ENCODE measurements at regions not wholly inside any gene's neighbourhood (a gene's known extent, or its start where the extent isn't known, plus 50 kb on each side); places are given as distances from the start of the nearest gene placed in this dataset.

DNA sequence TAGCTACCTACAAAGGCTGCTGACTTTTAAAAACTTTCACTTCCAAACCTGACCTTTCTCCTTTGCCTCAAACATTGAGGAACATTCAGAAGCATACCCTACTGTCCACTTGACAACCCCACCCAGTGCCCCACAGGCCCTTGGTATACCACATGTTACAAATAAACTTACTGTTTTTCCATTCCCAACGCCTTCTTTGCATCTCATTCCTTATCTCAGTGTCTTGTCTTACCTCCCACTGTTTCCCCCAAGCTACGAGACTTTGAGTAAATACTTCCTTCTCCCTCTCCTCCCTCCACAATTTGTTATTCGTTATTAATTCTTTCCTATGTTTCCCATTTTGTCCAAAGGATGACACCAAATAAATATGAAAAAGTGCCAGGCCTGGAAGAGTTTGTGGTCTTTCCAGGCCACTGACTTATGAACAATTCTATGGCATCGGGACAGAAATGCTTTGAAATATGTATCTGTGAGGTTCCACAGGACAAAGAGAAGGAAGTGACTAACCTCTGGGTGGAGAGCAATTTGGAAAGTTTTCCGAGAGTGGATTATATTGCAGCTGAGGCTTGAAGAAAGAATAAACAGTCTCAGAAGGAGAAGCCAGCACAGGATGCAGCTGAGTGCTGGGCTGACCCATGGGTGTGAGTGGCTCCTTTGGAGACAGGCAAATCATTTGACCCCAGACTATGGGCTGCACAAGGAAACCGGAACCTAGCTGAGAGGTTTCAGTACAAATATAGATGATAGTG lies 409.0 kb downstream of the LPIN1 start:
- intact Hi-C loops (cut with DNase I), result no loop called here
- peaks cover 11% of the 10 kb centered on the region for H3K4me1 ChIP-seq
- no peaks in the 10 kb centered on the region for H3K27me3 ChIP-seq
- TF ChIP-seq, protein P1, sequence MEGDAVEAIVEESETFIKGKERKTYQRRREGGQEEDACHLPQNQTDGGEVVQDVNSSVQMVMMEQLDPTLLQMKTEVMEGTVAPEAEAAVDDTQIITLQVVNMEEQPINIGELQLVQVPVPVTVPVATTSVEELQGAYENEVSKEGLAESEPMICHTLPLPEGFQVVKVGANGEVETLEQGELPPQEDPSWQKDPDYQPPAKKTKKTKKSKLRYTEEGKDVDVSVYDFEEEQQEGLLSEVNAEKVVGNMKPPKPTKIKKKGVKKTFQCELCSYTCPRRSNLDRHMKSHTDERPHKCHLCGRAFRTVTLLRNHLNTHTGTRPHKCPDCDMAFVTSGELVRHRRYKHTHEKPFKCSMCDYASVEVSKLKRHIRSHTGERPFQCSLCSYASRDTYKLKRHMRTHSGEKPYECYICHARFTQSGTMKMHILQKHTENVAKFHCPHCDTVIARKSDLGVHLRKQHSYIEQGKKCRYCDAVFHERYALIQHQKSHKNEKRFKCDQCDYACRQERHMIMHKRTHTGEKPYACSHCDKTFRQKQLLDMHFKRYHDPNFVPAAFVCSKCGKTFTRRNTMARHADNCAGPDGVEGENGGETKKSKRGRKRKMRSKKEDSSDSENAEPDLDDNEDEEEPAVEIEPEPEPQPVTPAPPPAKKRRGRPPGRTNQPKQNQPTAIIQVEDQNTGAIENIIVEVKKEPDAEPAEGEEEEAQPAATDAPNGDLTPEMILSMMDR (IDR thresholded peaks at IDR 0.05), result no peak
- ATAC-seq, result peak; percentile 84
- H3K36me3 ChIP-seq, result no peaks in the 10 kb centered on the region
- no peak for DNase-seq
- H3K4me3 ChIP-seq, result no peak overlapping the region
- H3K9me3 ChIP-seq, result no peaks in the 10 kb centered on the region
- H3K27ac ChIP-seq, result no peak overlapping the region

- no peak for DNase-seq
- H3K4me3 ChIP-seq, result no peak overlapping the region
- intact Hi-C loops (cut with DNase I), result no loop called here
- no peak for ATAC-seq
- TF ChIP-seq, protein P1 (IDR thresholded peaks at IDR 0.05), result no peak
- peaks cover 11% of the 10 kb centered on the region for H3K4me1 ChIP-seq
- no peaks in the 10 kb centered on the region for H3K27me3 ChIP-seq
- no peaks in the 10 kb centered on the region for H3K36me3 ChIP-seq
- no peaks in the 10 kb centered on the region for H3K9me3 ChIP-seq
- H3K27ac ChIP-seq, result no peak overlapping the region
Measured at GRCh38 chr2:12156349-12156748, 409.9 kb downstream of the LPIN1 start.

DNA sequence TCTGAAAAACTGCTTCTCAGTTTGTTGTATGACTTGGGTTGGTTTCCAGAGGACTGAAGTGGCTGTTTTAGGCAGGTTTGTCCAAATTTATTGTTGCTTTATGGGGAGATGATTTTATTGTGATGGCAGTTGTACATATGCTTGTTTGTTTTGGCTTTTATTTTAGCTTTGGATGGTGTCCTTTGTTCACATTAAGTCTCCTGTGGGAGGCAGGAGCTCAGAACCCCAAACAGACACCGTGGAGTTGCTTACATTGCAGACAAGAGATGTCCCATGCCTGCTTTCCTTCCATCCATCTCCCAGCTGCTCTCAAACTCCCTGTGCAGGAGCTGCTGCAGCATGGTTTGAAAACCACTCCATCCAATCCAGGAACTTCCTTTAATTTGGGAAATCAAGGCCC lies 414.7 kb downstream of the LPIN1 start:
- DNase-seq (no peak), ATAC-seq (no peak)
- intact Hi-C loops (cut with DNase I), result no loop called here
- H3K9me3 ChIP-seq, result no peaks in the 10 kb centered on the region
- H3K27ac ChIP-seq, result no peak overlapping the region
- H3K36me3 ChIP-seq, result no peaks in the 10 kb centered on the region
- TF ChIP-seq, protein P1 (IDR thresholded peaks at IDR 0.05), result no peak
- H3K4me3 ChIP-seq, result no peak overlapping the region
- H3K4me1 ChIP-seq, result peaks cover 7% of the 10 kb centered on the region
- H3K27me3 ChIP-seq, result no peaks in the 10 kb centered on the region

DNA sequence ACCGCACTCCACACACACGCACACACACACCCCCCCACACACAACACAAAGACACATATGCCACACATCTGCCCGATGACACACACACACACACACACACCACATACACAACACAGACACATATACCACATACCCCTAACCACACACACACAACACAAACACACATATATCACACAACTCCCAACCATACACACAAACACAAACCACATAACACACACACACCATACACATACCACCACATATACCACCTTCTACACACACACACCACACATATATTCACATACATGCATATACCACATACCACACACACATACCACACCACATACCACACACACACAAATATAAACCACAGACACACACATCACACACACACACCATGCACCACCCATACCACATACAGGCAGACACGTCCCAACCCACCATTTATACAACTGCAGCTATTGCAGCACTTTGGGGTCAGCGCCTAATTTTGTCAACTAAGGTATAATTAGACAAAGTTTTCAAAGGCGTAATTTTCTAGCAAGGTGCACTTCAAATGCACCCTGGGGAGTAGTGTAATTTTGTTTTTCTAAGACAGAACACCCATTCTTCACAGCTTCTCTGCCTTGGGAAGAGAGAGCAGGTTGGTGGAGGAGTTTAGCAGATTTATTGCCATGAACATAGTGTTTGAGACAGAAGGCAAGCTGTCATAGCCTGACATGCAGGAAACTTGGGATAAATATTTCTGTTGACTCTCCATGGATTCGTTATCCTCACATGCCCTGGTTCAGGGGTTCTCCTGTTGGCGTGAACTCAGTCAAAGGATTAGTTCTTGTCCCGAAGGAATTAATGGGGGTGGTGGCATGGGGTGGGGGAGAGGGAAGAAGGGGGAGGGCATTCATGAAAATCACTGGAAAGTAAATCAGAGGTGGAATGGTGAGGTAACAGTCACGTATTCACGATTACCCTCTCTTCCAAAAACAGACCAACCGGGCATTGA lies 416.1 kb downstream of the LPIN1 start:
- Histone ChIP-seq H3K36me3 (no peaks in the 10 kb centered on the region), H3K4me3 (no peak overlapping the region), H3K27ac (no peak overlapping the region), H3K9me3 (no peaks in the 10 kb centered on the region), H3K27me3 (no peaks in the 10 kb centered on the region), H3K4me1 (no peaks in the 10 kb centered on the region)
- no peak for ATAC-seq
- intact Hi-C loops (cut with DNase I), result no loop called here
- TF ChIP-seq, protein P1 (IDR thresholded peaks at IDR 0.05), result no peak
- DNase-seq, result no peak

DNA sequence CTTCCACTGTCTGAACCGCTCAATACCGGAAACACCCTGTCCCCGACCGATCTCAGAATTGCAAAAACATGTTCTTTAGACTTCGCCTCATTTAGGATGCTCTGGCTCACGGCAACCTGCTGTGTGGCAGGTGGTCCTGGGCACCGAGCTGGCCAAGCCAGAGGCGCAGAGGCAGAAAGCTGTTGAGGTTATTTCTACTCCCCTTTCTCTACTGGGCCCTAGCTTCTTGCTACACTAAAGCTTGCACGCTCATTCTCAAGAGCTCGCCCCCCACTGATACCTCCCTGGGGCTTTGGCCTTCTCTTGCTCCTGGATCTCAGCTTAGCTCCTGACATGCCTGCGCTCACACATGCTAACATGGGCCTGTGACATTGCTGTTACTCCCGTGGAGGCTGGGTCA lies 417.4 kb downstream of the LPIN1 start:
- Histone ChIP-seq H3K4me3 (no peak overlapping the region), H3K27ac (no peak overlapping the region), H3K27me3 (no peaks in the 10 kb centered on the region), H3K4me1 (peaks cover 8% of the 10 kb centered on the region), H3K9me3 (no peaks in the 10 kb centered on the region), H3K36me3 (no peaks in the 10 kb centered on the region)
- ATAC-seq (no peak), DNase-seq (no peak)
- intact Hi-C loops (cut with DNase I), result no loop called here
- TF ChIP-seq, protein P1 (IDR thresholded peaks at IDR 0.05), result no peak
